LNCaP clone FGC (cell line): ENCODE measurements at regions not wholly inside any gene's neighbourhood (a gene's known extent, or its start where the extent isn't known, plus 50 kb on each side); places are given as distances from the start of the nearest gene placed in this dataset.
"Not testable (repeated sequence)": the region's sequence is repeated elsewhere in the genome, so short reads cannot be mapped to it uniquely, and the experiment has no call there.

Source experiments
- DNase-seq: peaks from one replicate; pipeline ENCODE4 v3.0.0-alpha.2; 2011; ENCODE audit warnings: low read depth
- H3K4me3 ChIP-seq: 2 replicates; pipeline ENCODE4 v1.5.1; 2011; ENCODE audit warnings: mild to moderate bottlenecking, low read depth, low read length, control low read depth
- TF ChIP-seq, protein P1 (sequence below): IDR thresholded peaks from 2 replicates; pipeline ENCODE4 v1.5.1; 2012; ENCODE audit warnings: mild to moderate bottlenecking; ENCODE audit not compliant: control insufficient read depth, insufficient read depth; ENCODE audit errors: extremely low read depth

DNA sequence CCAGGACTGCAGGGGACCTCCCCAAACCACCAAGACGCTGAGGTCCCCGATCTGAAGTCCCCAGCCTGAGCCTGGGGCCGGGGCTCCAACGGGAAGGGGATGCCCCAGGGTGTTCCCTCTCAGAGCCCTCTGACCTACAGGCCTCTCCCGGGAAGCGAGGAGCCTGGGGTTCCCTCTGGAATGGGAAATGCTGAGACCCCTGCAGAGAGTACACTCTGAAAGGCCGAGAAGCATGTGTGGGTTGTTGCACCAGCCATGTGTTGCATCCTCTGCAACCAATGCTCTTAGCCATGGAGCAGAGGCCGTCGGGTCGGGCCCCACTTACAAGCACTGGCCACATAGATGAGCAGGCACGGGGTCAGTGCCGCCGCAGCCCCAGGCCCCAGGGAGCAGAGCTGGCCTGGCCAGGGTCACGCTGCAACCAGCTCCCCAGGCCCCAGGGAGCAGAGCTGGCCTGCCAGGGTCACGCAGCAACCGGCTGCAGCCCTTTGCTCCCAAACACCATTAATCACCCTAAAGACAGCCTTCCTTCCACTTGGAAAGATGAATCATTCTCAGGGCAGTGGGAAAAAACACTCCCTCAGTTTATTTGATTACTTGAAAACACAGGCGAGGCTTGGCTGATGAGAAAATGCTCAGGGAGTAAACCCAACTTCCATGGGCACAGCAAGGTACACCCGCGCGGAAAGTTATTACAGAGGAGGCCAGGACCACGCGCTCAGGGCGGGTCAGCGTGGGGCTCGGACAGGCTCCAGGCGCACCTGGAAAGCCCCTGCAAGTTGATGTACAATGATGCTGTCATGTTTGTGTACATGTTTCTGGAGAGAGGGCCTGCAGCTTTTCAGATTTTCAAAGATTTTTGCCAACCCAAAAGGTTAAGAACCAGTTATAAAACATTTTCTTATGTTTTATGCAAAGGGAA is 78.0 kb upstream of the AFDN start:
- TF ChIP-seq, protein P1, sequence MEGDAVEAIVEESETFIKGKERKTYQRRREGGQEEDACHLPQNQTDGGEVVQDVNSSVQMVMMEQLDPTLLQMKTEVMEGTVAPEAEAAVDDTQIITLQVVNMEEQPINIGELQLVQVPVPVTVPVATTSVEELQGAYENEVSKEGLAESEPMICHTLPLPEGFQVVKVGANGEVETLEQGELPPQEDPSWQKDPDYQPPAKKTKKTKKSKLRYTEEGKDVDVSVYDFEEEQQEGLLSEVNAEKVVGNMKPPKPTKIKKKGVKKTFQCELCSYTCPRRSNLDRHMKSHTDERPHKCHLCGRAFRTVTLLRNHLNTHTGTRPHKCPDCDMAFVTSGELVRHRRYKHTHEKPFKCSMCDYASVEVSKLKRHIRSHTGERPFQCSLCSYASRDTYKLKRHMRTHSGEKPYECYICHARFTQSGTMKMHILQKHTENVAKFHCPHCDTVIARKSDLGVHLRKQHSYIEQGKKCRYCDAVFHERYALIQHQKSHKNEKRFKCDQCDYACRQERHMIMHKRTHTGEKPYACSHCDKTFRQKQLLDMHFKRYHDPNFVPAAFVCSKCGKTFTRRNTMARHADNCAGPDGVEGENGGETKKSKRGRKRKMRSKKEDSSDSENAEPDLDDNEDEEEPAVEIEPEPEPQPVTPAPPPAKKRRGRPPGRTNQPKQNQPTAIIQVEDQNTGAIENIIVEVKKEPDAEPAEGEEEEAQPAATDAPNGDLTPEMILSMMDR, result no peak
- DNase-seq, result no peak
- H3K4me3 ChIP-seq, result no peak overlapping the region

DNA sequence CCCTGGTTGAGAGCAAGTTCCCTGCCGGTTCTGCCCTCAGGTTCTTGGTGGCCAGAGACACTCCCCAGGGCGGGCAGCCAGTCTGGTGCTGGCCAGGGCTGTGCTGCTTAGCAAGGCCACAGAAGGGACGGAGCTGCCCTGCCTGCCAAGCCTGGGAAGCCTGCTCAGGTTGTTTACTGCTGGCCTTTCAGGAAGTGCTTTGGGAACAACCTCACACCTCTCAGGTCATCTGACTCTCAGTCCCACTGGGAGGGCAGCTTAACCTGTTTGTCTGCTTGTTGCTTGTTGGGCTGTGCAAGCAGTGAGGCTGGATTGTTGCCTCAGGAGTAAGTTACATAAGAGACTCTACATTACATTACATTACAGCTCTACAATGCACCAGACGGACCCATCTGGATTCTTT is 75.8 kb upstream of the AFDN start:
- peak overlapping the region; percentile 48 for H3K4me3 ChIP-seq
- TF ChIP-seq, protein P1, result no peak
- DNase-seq, result peak; percentile 100

DNA sequence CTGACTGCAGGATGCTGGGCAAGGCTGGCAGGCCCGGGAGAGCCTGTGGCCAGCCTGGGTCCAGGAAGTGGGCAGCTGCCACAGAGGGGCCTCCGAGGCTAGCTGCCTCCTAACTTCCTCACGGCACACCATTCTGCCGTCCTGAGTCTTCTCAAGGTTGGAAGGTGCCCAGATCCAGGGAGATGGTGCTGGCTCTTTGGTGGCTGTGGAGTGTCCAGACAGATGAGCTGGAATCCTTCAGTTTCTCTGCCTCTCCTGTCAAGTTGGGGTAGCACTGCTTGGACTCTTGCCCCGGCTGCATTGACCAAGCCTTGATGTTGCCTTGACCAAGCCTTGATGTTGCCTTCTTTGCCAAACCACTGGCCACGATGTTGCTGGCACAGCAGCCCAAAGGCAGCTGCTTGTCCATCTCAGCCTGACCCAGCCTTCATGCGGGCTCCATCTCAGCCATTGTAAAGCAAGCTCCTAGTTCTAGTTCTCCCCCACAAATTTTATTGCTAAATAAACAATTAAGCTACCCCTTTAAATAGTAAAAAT is 75.1 kb upstream of the AFDN start:
- peak overlapping the region; percentile 48 for H3K4me3 ChIP-seq
- TF ChIP-seq, protein P1, result no peak
- no peak for DNase-seq

DNA sequence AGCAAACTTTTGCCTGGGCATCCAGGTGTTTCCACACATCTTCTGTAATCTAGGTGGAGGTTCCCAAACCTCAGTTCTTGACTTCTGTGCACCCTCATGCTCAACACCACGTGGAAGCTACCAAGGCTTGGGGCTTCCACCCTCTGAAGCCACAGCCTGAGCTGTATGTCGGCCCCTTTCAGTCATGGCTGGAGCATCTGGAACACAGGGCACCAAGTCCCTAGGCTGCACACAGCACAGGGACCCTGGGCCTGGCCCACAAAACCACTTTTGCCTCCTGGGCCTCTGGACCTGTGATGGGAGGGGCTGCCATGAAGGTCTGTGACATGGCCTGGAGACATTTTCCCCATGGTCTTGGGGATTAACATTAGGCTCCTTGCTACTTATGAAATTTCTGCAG is 73.4 kb upstream of the AFDN start:
- H3K4me3 ChIP-seq, DNase-seq: not testable (repeated sequence)

DNA sequence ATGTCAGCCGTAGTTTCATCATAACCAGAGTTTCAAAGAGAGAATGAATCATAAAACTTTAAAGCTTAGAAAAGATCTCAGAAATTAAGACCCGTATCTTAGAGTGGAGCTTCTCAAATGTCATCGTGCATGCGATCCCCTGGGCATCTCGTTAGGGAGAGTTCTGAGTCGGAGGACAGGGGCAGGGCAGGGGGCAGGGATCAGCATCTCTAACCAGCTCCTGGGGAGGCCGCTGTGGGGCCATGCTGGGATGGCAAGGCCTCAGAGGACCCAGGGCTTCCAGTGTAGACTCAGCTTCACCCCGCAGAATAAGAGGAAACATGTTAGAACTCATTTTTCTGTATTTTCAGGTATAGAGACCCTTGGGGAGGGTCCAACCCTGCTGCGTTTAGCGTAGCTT is 72.0 kb upstream of the AFDN start:
- H3K4me3 ChIP-seq, result no peak overlapping the region
- TF ChIP-seq, protein P1, result no peak
- no peak for DNase-seq

DNA sequence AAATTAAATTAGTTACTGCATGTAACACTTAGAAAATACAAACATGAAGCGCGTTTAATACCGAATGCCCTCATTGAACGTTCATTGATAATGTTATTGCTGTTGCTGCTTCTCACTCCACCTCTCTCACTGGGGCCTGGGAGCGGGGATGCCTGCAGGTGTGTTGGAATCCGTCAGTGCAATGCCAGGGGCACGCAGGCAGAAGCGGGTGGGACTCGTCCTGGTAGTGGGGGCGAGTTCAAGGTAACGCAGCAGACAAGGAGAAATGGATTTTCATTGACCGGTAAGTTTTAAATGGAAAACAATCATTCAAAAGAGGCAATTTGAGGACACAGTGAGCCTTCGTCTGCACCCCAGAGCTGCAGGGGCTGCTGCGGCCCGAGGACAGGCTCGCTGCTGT is 71.2 kb upstream of the AFDN start:
- no peak for DNase-seq
- TF ChIP-seq, protein P1, result no peak
- no peak overlapping the region for H3K4me3 ChIP-seq

DNA sequence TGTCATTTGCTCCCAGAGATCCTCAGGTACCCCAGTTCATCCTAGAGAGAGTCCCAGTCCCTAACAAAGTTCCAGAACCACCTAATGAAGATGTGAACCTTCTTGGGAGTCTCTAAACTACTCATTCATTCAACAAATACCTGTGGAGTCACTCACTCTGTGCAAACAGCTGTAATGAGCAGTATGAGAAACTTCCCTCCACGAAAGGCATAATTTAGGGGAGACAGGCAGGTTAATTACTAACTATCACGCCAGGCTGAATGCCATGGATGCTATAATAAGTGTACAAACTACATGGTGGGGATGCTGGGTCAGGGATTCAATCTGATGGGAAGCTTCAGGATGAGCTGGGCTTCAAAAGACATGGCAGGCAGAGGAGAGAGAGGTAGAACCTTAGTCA is 70.1 kb upstream of the AFDN start:
- TF ChIP-seq, protein P1, result no peak
- no peak overlapping the region for H3K4me3 ChIP-seq
- no peak for DNase-seq
